ENCODE measurements at regions not wholly inside any gene's neighbourhood (a gene's known extent, or its start where the extent isn't known, plus 50 kb on each side); places are given as distances from the start of the nearest gene placed in this dataset.
"Not testable (repeated sequence)": the region's sequence is repeated elsewhere in the genome, so short reads cannot be mapped to it uniquely, and the experiment has no call there.

- intact Hi-C loops (cut with micrococcal nuclease); dilution Hi-C loops (cut with MboI; ENCODE audit: extremely low pct_ligation_motif_present, low sequenced_read_pairs); DNase-seq (ENCODE audit: low read depth, low spot score); H2AFZ ChIP-seq (ENCODE audit: low read depth, low read length); H3K27me3 ChIP-seq (ENCODE audit: control insufficient read depth in 2 of 2, insufficient read depth in 2 of 2, low read length in 2 of 2); H3K36me3 ChIP-seq (ENCODE audit: control insufficient read depth in 2 of 2, extremely low read depth in 1 of 2, insufficient read depth in 2 of 2, low read length in 2 of 2); H3K4me3 ChIP-seq (replicated peaks in 1 of 3; ENCODE audit: insufficient read depth in 1 of 3, low read depth in 1 of 3, low read length in 3 of 3); H4K20me1 ChIP-seq (replicated peaks; ENCODE audit: control insufficient read depth, extremely low read depth, insufficient read depth, low read length); H3K9me3 ChIP-seq (replicated peaks; ENCODE audit: control insufficient read depth, insufficient read depth, low read length); H3K4me1 ChIP-seq (ENCODE audit: control insufficient read depth, extremely low read depth, insufficient read depth, low read length); H3K79me2 ChIP-seq (ENCODE audit: control insufficient read depth, insufficient read depth, low read length); H3K4me2 ChIP-seq (ENCODE audit: insufficient read depth, low read length); POLR2A ChIA-PET; H3K9me1 ChIP-seq (replicated peaks; ENCODE audit: control insufficient read depth, extremely low read depth, insufficient read depth, low read length); H3K27ac ChIP-seq (ENCODE audit: insufficient read depth, low read depth, low read length); FAIRE-seq; BruUV-seq (replicated peaks); CTCF ChIA-PET; H3K9ac ChIP-seq (replicated peaks; ENCODE audit: extremely low read depth, insufficient read depth, low read length): not testable (repeated sequence)
Measured at GRCh38 chr9:87388708-87389107, 109.0 kb upstream of the DAPK1 start.

- POLR2A ChIA-PET: no interaction called here
- no TSS peak for BruUV-seq (replicated peaks)
- Histone ChIP-seq H3K79me2 (ENCODE audit: control insufficient read depth, insufficient read depth, low read length) (no peaks in the 10 kb centered on the region), H3K4me1 (ENCODE audit: control insufficient read depth, extremely low read depth, insufficient read depth, low read length) (no peaks in the 10 kb centered on the region), H3K27me3 (ENCODE audit: control insufficient read depth in 2 of 2, insufficient read depth in 2 of 2, low read length in 2 of 2) (peaks cover under 1 to 2% of the 10 kb centered on the region in 2 experiments), H3K9me3 (replicated peaks; ENCODE audit: control insufficient read depth, insufficient read depth, low read length) (no peaks in the 10 kb centered on the region), H3K9me1 (replicated peaks; ENCODE audit: control insufficient read depth, extremely low read depth, insufficient read depth, low read length) (no peaks in the 10 kb centered on the region), H3K4me3 (replicated peaks in 1 of 3; ENCODE audit: insufficient read depth in 1 of 3, low read depth in 1 of 3, low read length in 3 of 3) (no peak overlapping the region), H3K36me3 (ENCODE audit: control insufficient read depth in 2 of 2, extremely low read depth in 1 of 2, insufficient read depth in 2 of 2, low read length in 2 of 2) (no peaks in the 10 kb centered on the region), H3K4me2 (ENCODE audit: insufficient read depth, low read length) (no peak overlapping the region), H2AFZ (ENCODE audit: low read depth, low read length) (no peak overlapping the region), H4K20me1 (replicated peaks; ENCODE audit: control insufficient read depth, extremely low read depth, insufficient read depth, low read length) (no peaks in the 10 kb centered on the region), H3K9ac (replicated peaks; ENCODE audit: extremely low read depth, insufficient read depth, low read length) (no peak overlapping the region), H3K27ac (ENCODE audit: insufficient read depth, low read depth, low read length) (no peak overlapping the region)
- TF ChIP-seq EZH2 (IDR thresholded peaks at IDR 0.05; ENCODE audit: borderline replicate concordance, low read depth, low read length, severe bottlenecking): no peak
- no peak for TF ChIP-seq CTCF (IDR thresholded peaks at IDR 0.05; ENCODE audit: extremely low read depth in 1 of 2, insufficient read depth in 1 of 2, low read depth in 1 of 2, low read length in 2 of 2)
- dilution Hi-C loops (cut with MboI; ENCODE audit: extremely low pct_ligation_motif_present, low sequenced_read_pairs): no loop called here
- intact Hi-C loops (cut with micrococcal nuclease): no loop called here
- FAIRE-seq (no peak), DNase-seq (ENCODE audit: low read depth, low spot score) (no peak)
- CTCF ChIA-PET: no interaction called here
Measured at GRCh38 chr9:87389936-87390335, 107.7 kb upstream of the DAPK1 start.

All from endothelial cell of umbilical vein (primary cell).